Pulmonary artery endothelial cell (primary cell): ENCODE measurements at regions not wholly inside any gene's neighbourhood (a gene's known extent, or its start where the extent isn't known, plus 50 kb on each side); places are given as distances from the start of the nearest gene placed in this dataset.

Experiments
- DNase-seq: peaks from one replicate; pipeline ENCODE4 v3.0.0-alpha.2; 2011; ENCODE audit warnings: low read depth, low spot score

- no peak for DNase-seq
Measured at GRCh38 chr10:78980815-78981214, 88.0 kb upstream of the ZMIZ1 start.

GRCh38 chr10:78981257-78981969, 87.4 kb upstream of the ZMIZ1 start:
- no peak for DNase-seq

GRCh38 chr10:78981970-78982281, 86.8 kb upstream of the ZMIZ1 start:
- DNase-seq: no peak

GRCh38 chr10:78982726-78983125, 86.0 kb upstream of the ZMIZ1 start:
- no peak for DNase-seq

GRCh38 chr10:78983608-78984007, 85.2 kb upstream of the ZMIZ1 start:
- DNase-seq: no peak

- no peak for DNase-seq
Measured at GRCh38 chr10:78985973-78986818, 82.6 kb upstream of the ZMIZ1 start.

GRCh38 chr10:78991187-78991586, 77.6 kb upstream of the ZMIZ1 start:
- no peak for DNase-seq

- DNase-seq: no peak
Measured at GRCh38 chr10:78992333-78992732, 76.4 kb upstream of the ZMIZ1 start.

GRCh38 chr10:78993261-78993945, 75.4 kb upstream of the ZMIZ1 start:
- no peak for DNase-seq

GRCh38 chr10:78995987-78996791, 72.6 kb upstream of the ZMIZ1 start:
- DNase-seq: no peak

GRCh38 chr10:78996792-78997129, 72.0 kb upstream of the ZMIZ1 start:
- no peak for DNase-seq

GRCh38 chr10:78997635-78998618, 70.8 kb upstream of the ZMIZ1 start:
- no peak for DNase-seq

- peak; percentile 46 for DNase-seq
Measured at GRCh38 chr10:79001082-79001885, 67.5 kb upstream of the ZMIZ1 start.

GRCh38 chr10:79002336-79002735, 66.4 kb upstream of the ZMIZ1 start:
- DNase-seq: no peak

GRCh38 chr10:79003183-79004100, 65.3 kb upstream of the ZMIZ1 start:
- DNase-seq: no peak

GRCh38 chr10:79004311-79004710, 64.5 kb upstream of the ZMIZ1 start:
- no peak for DNase-seq

- no peak for DNase-seq
Measured at GRCh38 chr10:79005126-79005810, 63.5 kb upstream of the ZMIZ1 start.

- DNase-seq: no peak
Measured at GRCh38 chr10:79007018-79007417, 61.7 kb upstream of the ZMIZ1 start.
